Neural cell (in vitro differentiated cells): ENCODE measurements at regions not wholly inside any gene's neighbourhood (a gene's known extent, or its start where the extent isn't known, plus 50 kb on each side); places are given as distances from the start of the nearest gene placed in this dataset.

Source experiments
- H2AFZ ChIP-seq: fragments of 200-600, 300-800 bp; sonication (generic), shearing (Covaris generic); 2 replicates; pipeline ENCODE4 v1.6.0; 2014; ENCODE audit warnings: low read depth, mild to moderate bottlenecking, antibody characterized with exemption, low read length, moderate library complexity
- H3F3A ChIP-seq: fragments of 200-600 bp; shearing (Covaris generic); 2 replicates; pipeline ENCODE4 v1.6.1; 2016; ENCODE audit warnings: mild to moderate bottlenecking, moderate library complexity, mixed read lengths, antibody characterized with exemption, low read length; ENCODE audit not compliant: insufficient read depth, poor library complexity, severe bottlenecking
- H3K27ac ChIP-seq: fragments of 200-600, 300-800 bp; sonication (generic), shearing (Covaris generic); 2 replicates; pipeline ENCODE4 v1.5.1; 2014; ENCODE audit warnings: mild to moderate bottlenecking, low read length, moderate library complexity
- H3K27me3 ChIP-seq: fragments of 300-800, 200-600 bp; sonication (generic), shearing (Covaris generic); 2 replicates; pipeline ENCODE4 v1.6.0; 2014; ENCODE audit warnings: mild to moderate bottlenecking, low read depth, low read length, moderate library complexity; ENCODE audit not compliant: insufficient read depth
- H3K36me3 ChIP-seq: fragments of 300-800, 200-600 bp; sonication (generic), shearing (Covaris generic); 2 replicates; pipeline ENCODE4 v1.5.1; 2014; ENCODE audit warnings: mild to moderate bottlenecking, antibody characterized with exemption, low read length, moderate library complexity; ENCODE audit not compliant: insufficient read depth
- H3K4me2 ChIP-seq: fragments of 300-800, 200-600 bp; sonication (generic), shearing (Covaris generic); 2 replicates; pipeline ENCODE4 v1.6.0; 2014; ENCODE audit warnings: mild to moderate bottlenecking, low read length
- H3K4me3 ChIP-seq: fragments of 300-800, 200-600 bp; sonication (generic), shearing (Covaris generic); 2 replicates; pipeline ENCODE4 v1.5.1; 2014; ENCODE audit warnings: mild to moderate bottlenecking, low read length, moderate library complexity
- H3K79me2 ChIP-seq: fragments of 200-600 bp; shearing (Covaris generic); replicated peaks from 2 replicates; pipeline ENCODE4 v1.6.0; 2014; ENCODE audit warnings: mild to moderate bottlenecking, low read length, moderate library complexity; ENCODE audit not compliant: insufficient read depth
- H3K9ac ChIP-seq: fragments of 300-800, 200-600 bp; sonication (generic), shearing (Covaris generic); 2 replicates; pipeline ENCODE4 v1.6.1; 2016; ENCODE audit warnings: mild to moderate bottlenecking, low read length, mixed read lengths
- H3K9me2 ChIP-seq: fragments of 200-600 bp; shearing (Covaris generic); 2 replicates; pipeline ENCODE4 v1.6.1; 2016; ENCODE audit warnings: mild to moderate bottlenecking, low read length, mixed read lengths; ENCODE audit not compliant: insufficient read depth
- H3K9me3 ChIP-seq: fragments of 200-600, 300-800 bp; sonication (generic), shearing (Covaris generic); 2 replicates; pipeline ENCODE4 v1.6.1; 2016; ENCODE audit warnings: mild to moderate bottlenecking, mixed run types, low read length, moderate library complexity, mixed read lengths
- H4K20me1 ChIP-seq: fragments of 200-600 bp; shearing (Covaris generic); 2 replicates; pipeline ENCODE4 v1.6.1; 2016; ENCODE audit warnings: mild to moderate bottlenecking, mixed run types; ENCODE audit not compliant: insufficient read depth
- EP300 ChIP-seq: fragments of 450-650 bp; conservative IDR thresholded peaks from 2 replicates; pipeline ENCODE4 v1.6.1; 2014; ENCODE audit warnings: antibody characterized with exemption, mild to moderate bottlenecking, moderate library complexity; ENCODE audit not compliant: poor library complexity, severe bottlenecking
- EZH2 ChIP-seq: fragments of 200-600, 300-800 bp; shearing (Covaris generic), sonication (generic); IDR thresholded peaks from 2 replicates; pipeline ENCODE4 v1.6.1; 2014; ENCODE audit warnings: antibody characterized with exemption, low read length, borderline replicate concordance, mild to moderate bottlenecking; ENCODE audit not compliant: insufficient read depth, poor library complexity, severe bottlenecking
- MXI1 ChIP-seq: fragments of 450-650 bp; conservative IDR thresholded peaks from 2 replicates; pipeline ENCODE4 v1.6.1; 2014; ENCODE audit warnings: antibody characterized with exemption, mild to moderate bottlenecking; ENCODE audit not compliant: poor library complexity, severe bottlenecking
- POLR2AphosphoS5 ChIP-seq: IDR thresholded peaks from 2 replicates; pipeline ENCODE4 v1.6.1; 2012
- RAD21 ChIP-seq: fragments of 450-650 bp; conservative IDR thresholded peaks from 2 replicates; pipeline ENCODE4 v1.6.1; 2014; ENCODE audit warnings: antibody characterized with exemption, mild to moderate bottlenecking, moderate library complexity
- SMC3 ChIP-seq: fragments of 450-650 bp; conservative IDR thresholded peaks from 2 replicates; pipeline ENCODE4 v1.6.1; 2014; ENCODE audit warnings: antibody characterized with exemption, mild to moderate bottlenecking, moderate library complexity; ENCODE audit not compliant: poor library complexity
- TAF1 ChIP-seq: IDR thresholded peaks from 2 replicates; pipeline ENCODE4 v1.6.1; 2012; ENCODE audit warnings: low read depth
- TF ChIP-seq, protein P1 (sequence below): fragments of 450-650 bp; IDR thresholded peaks from 2 replicates; pipeline ENCODE4 v1.5.1; 2014; ENCODE audit warnings: antibody characterized with exemption, mild to moderate bottlenecking, moderate library complexity; ENCODE audit not compliant: poor library complexity, severe bottlenecking
- TF ChIP-seq, protein P2 (sequence below): IDR thresholded peaks from 2 replicates; pipeline ENCODE4 v1.6.1; 2012; ENCODE audit warnings: borderline replicate concordance

DNA sequence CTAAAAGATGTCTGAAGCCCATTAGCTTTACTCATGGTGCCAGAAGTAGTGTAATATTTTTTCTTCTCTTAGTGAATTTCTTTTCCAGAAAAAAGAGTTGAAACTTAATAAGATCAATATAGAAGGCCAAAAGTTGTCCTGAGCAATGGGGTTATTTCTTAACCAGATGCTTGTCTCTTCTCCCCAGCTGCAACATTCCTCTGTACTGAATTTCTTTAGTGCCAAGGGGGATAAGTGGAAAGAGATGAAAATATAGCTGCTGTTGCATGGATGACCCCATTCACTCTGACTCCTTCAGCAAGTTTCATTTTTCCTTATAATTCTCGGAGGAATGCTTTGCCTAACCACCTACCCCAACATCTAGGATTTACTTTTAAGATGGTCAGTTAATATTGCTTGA, 675.0 kb downstream of the USP25 start:
- H3F3A ChIP-seq = no peaks in the 10 kb centered on the region
- H3K36me3 ChIP-seq = no peaks in the 10 kb centered on the region
- no peak for TF ChIP-seq EP300
- TF ChIP-seq, protein P1, sequence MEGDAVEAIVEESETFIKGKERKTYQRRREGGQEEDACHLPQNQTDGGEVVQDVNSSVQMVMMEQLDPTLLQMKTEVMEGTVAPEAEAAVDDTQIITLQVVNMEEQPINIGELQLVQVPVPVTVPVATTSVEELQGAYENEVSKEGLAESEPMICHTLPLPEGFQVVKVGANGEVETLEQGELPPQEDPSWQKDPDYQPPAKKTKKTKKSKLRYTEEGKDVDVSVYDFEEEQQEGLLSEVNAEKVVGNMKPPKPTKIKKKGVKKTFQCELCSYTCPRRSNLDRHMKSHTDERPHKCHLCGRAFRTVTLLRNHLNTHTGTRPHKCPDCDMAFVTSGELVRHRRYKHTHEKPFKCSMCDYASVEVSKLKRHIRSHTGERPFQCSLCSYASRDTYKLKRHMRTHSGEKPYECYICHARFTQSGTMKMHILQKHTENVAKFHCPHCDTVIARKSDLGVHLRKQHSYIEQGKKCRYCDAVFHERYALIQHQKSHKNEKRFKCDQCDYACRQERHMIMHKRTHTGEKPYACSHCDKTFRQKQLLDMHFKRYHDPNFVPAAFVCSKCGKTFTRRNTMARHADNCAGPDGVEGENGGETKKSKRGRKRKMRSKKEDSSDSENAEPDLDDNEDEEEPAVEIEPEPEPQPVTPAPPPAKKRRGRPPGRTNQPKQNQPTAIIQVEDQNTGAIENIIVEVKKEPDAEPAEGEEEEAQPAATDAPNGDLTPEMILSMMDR = no peak
- H3K9me3 ChIP-seq = no peaks in the 10 kb centered on the region
- H3K79me2 ChIP-seq = no peaks in the 10 kb centered on the region
- H3K27ac ChIP-seq = no peak overlapping the region
- no peak overlapping the region for H3K9ac ChIP-seq
- no peaks in the 10 kb centered on the region for H4K20me1 ChIP-seq
- H3K4me2 ChIP-seq = no peak overlapping the region
- no peak overlapping the region for H2AFZ ChIP-seq
- H3K4me3 ChIP-seq = no peak overlapping the region
- H3K27me3 ChIP-seq = no peaks in the 10 kb centered on the region
- H3K9me2 ChIP-seq = no peaks in the 10 kb centered on the region

DNA sequence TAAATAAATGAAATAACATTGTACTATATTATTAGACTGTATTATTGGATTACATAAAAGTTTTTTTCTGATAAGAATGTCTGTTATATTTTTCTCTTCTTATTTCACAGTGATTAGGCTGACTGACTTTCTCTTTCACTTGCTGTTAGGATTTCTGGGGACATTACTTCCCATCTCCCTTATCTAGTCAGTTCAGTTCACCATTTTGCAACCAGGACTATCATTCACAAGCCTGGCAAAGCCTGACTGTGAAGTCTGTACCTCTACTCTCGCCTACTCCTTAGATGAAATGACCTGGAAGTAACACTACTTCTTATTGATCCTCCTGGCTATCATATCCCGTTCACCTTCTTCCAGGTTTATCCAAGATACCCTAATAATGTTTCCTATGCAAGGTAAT, 676.6 kb downstream of the USP25 start:
- Histone ChIP-seq H3K36me3 (no peaks in the 10 kb centered on the region), H4K20me1 (no peaks in the 10 kb centered on the region), H3K79me2 (no peaks in the 10 kb centered on the region), H3K4me3 (no peak overlapping the region), H3K9me2 (no peaks in the 10 kb centered on the region), H3K9me3 (no peaks in the 10 kb centered on the region), H3K4me2 (no peak overlapping the region), H3K27ac (no peak overlapping the region), H2AFZ (no peak overlapping the region), H3K27me3 (no peaks in the 10 kb centered on the region), H3K9ac (no peak overlapping the region), H3F3A (no peaks in the 10 kb centered on the region)
- no peak for TF ChIP-seq EZH2
- TF ChIP-seq EP300 = no peak
- no peak for TF ChIP-seq POLR2AphosphoS5
- TF ChIP-seq, protein P2, sequence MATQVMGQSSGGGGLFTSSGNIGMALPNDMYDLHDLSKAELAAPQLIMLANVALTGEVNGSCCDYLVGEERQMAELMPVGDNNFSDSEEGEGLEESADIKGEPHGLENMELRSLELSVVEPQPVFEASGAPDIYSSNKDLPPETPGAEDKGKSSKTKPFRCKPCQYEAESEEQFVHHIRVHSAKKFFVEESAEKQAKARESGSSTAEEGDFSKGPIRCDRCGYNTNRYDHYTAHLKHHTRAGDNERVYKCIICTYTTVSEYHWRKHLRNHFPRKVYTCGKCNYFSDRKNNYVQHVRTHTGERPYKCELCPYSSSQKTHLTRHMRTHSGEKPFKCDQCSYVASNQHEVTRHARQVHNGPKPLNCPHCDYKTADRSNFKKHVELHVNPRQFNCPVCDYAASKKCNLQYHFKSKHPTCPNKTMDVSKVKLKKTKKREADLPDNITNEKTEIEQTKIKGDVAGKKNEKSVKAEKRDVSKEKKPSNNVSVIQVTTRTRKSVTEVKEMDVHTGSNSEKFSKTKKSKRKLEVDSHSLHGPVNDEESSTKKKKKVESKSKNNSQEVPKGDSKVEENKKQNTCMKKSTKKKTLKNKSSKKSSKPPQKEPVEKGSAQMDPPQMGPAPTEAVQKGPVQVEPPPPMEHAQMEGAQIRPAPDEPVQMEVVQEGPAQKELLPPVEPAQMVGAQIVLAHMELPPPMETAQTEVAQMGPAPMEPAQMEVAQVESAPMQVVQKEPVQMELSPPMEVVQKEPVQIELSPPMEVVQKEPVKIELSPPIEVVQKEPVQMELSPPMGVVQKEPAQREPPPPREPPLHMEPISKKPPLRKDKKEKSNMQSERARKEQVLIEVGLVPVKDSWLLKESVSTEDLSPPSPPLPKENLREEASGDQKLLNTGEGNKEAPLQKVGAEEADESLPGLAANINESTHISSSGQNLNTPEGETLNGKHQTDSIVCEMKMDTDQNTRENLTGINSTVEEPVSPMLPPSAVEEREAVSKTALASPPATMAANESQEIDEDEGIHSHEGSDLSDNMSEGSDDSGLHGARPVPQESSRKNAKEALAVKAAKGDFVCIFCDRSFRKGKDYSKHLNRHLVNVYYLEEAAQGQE = no peak
- TF ChIP-seq TAF1 = no peak
- TF ChIP-seq, protein P1 = no peak
- no peak for TF ChIP-seq RAD21
- TF ChIP-seq MXI1 = no peak
- TF ChIP-seq SMC3 = no peak
